IMR-90 (cell line): ENCODE measurements at regions not wholly inside any gene's neighbourhood (a gene's known extent, or its start where the extent isn't known, plus 50 kb on each side); places are given as distances from the start of the nearest gene placed in this dataset.

Experiments used
- ATAC-seq: fragments of 200-7000 bp; cut with Tn5 transposase; 2 replicates; pipeline ENCODE4 v1.9.1; 2020; ENCODE audit warnings: low read depth, mild to moderate bottlenecking, moderate library complexity
- BruUV-seq: library from RNA; stranded (reverse); fragments of 400-500 nt; replicated peaks from 2 replicates; lab custom pipeline; 2021; lab: Mats Ljungman, UMichigan
- CTCF ChIA-PET: fragments of 300-600 bp; formaldehyde crosslinking; extraction: SDS; loops from one replicate; lab custom pipeline; 2021; ENCODE audit warnings: antibody characterized with exemption; lab: Yijun Ruan, JAX
- POLR2A ChIA-PET: fragments of 300-600 bp; sonication (Branson Sonifier 250); formaldehyde crosslinking; loops from one replicate; lab custom pipeline; 2022; ENCODE audit warnings: antibody characterized with exemption; ENCODE audit not compliant: unreplicated experiment; lab: Charles Lee
- DNase-seq: peaks from one replicate; pipeline ENCODE4 v3.0.0; 2013
- H2AFZ ChIP-seq: replicated peaks from 2 replicates; pipeline ENCODE3; 2013; ENCODE audit warnings: low read length, mild to moderate bottlenecking; ENCODE audit not compliant: poor library complexity
- H2AK5ac ChIP-seq: 2 replicates; pipeline ENCODE4 v1.6.1; 2013; ENCODE audit warnings: low read depth, low read length, inconsistent platforms
- H2AK9ac ChIP-seq: replicated peaks from 2 replicates; pipeline ENCODE3; 2013; ENCODE audit warnings: mild to moderate bottlenecking, low read depth, low read length, moderate library complexity; ENCODE audit not compliant: poor library complexity
- H2BK120ac ChIP-seq: 2 replicates; pipeline ENCODE4 v1.6.1; 2013; ENCODE audit warnings: low read depth, low read length, inconsistent platforms
- H2BK15ac ChIP-seq: 3 replicates; pipeline ENCODE4 v1.6.1; 2013; ENCODE audit warnings: low read depth, low read length, inconsistent platforms
- H2BK20ac ChIP-seq: 2 replicates; pipeline ENCODE4 v1.6.1; 2013; ENCODE audit warnings: low read depth, mild to moderate bottlenecking, inconsistent platforms, low read length, moderate library complexity
- H2BK5ac ChIP-seq: 2 replicates; pipeline ENCODE4 v1.6.1; 2013; ENCODE audit warnings: mild to moderate bottlenecking, low read depth, low read length, inconsistent platforms; ENCODE audit not compliant: poor library complexity, severe bottlenecking
- H3K14ac ChIP-seq: replicated peaks from 2 replicates; pipeline ENCODE4 v1.6.1; 2013; ENCODE audit warnings: low read depth, low read length, inconsistent platforms
- H3K18ac ChIP-seq: 2 replicates; pipeline ENCODE4 v1.6.1; 2013; ENCODE audit warnings: low read depth, low read length, control low read depth
- H3K23ac ChIP-seq: 2 replicates; pipeline ENCODE4 v1.6.1; 2013; ENCODE audit warnings: low read depth, low read length, inconsistent platforms
- H3K27ac ChIP-seq: 2 replicates; pipeline ENCODE4 v1.5.1; 2013; ENCODE audit warnings: mild to moderate bottlenecking, control low read depth, low read length; ENCODE audit not compliant: insufficient read depth
- H3K27me3 ChIP-seq: 2 replicates; pipeline ENCODE4 v1.6.1; 2013; ENCODE audit warnings: low read length; ENCODE audit not compliant: control insufficient read depth, insufficient read depth
- H3K36me3 ChIP-seq: 2 replicates; pipeline ENCODE4 v1.6.1; 2013; ENCODE audit warnings: low read length, mixed read lengths; ENCODE audit not compliant: control insufficient read depth, insufficient read depth
- H3K4ac ChIP-seq: 2 replicates; pipeline ENCODE4 v1.6.1; 2013; ENCODE audit warnings: low read depth, low read length, inconsistent platforms
- H3K4me1 ChIP-seq: 2 replicates; pipeline ENCODE4 v1.6.1; 2013; ENCODE audit warnings: low read length, mixed read lengths; ENCODE audit not compliant: control insufficient read depth, insufficient read depth
- H3K4me2 ChIP-seq: 2 replicates; pipeline ENCODE4 v1.6.1; 2013; ENCODE audit warnings: low read depth, mild to moderate bottlenecking, control low read depth, low read length, moderate library complexity
- H3K4me3 ChIP-seq: 2 replicates; pipeline ENCODE4 v1.5.1; 2013; ENCODE audit warnings: low read depth, mild to moderate bottlenecking, control low read depth, low read length, moderate library complexity; ENCODE audit not compliant: insufficient read depth
- H3K56ac ChIP-seq: 2 replicates; pipeline ENCODE4 v1.6.1; 2013; ENCODE audit warnings: low read length, inconsistent platforms; ENCODE audit not compliant: insufficient read depth; ENCODE audit errors: extremely low read depth
- H3K79me1 ChIP-seq, 2 experiments: 2 replicates each; pipeline ENCODE4 v1.6.1; 2013; ENCODE audit warnings: low read length in 2 of 2, inconsistent platforms in 1 of 2, low read depth in 1 of 2
- H3K9ac ChIP-seq: 2 replicates; pipeline ENCODE4 v1.6.1; 2013; ENCODE audit warnings: low read depth, low read length, control low read depth
- H3K9me1 ChIP-seq: 2 replicates; pipeline ENCODE4 v1.6.1; 2013; ENCODE audit warnings: low read length, inconsistent platforms; ENCODE audit not compliant: insufficient read depth
- H3K9me3 ChIP-seq: 2 replicates; pipeline ENCODE4 v1.6.1; 2013; ENCODE audit warnings: low read length; ENCODE audit not compliant: control insufficient read depth, insufficient read depth
- H4K20me1 ChIP-seq: 2 replicates; pipeline ENCODE4 v1.6.1; 2013; ENCODE audit warnings: low read length, inconsistent platforms; ENCODE audit not compliant: insufficient read depth
- H4K5ac ChIP-seq: 2 replicates; pipeline ENCODE4 v1.6.1; 2013; ENCODE audit warnings: mild to moderate bottlenecking, low read depth, low read length, control low read depth
- H4K8ac ChIP-seq, 2 experiments: 2 replicates each; pipeline ENCODE4 v1.6.1; 2013; ENCODE audit warnings: low read depth in 2 of 2, low read length in 2 of 2, control low read depth in 1 of 2, inconsistent platforms in 1 of 2
- H4K91ac ChIP-seq: 2 replicates; pipeline ENCODE4 v1.6.1; 2013; ENCODE audit warnings: low read depth, low read length, inconsistent platforms; ENCODE audit not compliant: insufficient read depth
- BHLHE40 ChIP-seq: fragments of 150-350 bp; IDR thresholded peaks from 2 replicates; pipeline ENCODE4 v1.6.1; 2016; ENCODE audit warnings: mild to moderate bottlenecking, low read depth, low read length
- CTCF ChIP-seq: conservative IDR thresholded peaks from 2 replicates; pipeline ENCODE4 v1.5.1; 2012; ENCODE audit warnings: mild to moderate bottlenecking, low read depth, low read length, improper control_type of control experiment
- ELK1 ChIP-seq: fragments of 150-350 bp; IDR thresholded peaks from 2 replicates; pipeline ENCODE4 v1.6.1; 2016; ENCODE audit warnings: low read depth, mild to moderate bottlenecking, low read length, moderate library complexity, borderline replicate concordance
- MAFK ChIP-seq: IDR thresholded peaks from 2 replicates; pipeline ENCODE4 v1.6.1; 2012; ENCODE audit warnings: low read depth, low read length, improper control_type of control experiment
- MAZ ChIP-seq: IDR thresholded peaks from 2 replicates; pipeline ENCODE4 v1.6.1; 2012; ENCODE audit warnings: low read depth, mild to moderate bottlenecking, low read length, improper control_type of control experiment, moderate library complexity, borderline replicate concordance
- MXI1 ChIP-seq: IDR thresholded peaks from 2 replicates; pipeline ENCODE4 v1.6.1; 2012; ENCODE audit warnings: low read depth, mild to moderate bottlenecking, low read length, moderate library complexity, borderline replicate concordance
- SMC3 ChIP-seq: fragments of 150-350 bp; IDR thresholded peaks from 2 replicates; pipeline ENCODE4 v1.6.1; 2016; ENCODE audit warnings: low read depth, mild to moderate bottlenecking, antibody characterized with exemption, low read length, moderate library complexity
- USF2 ChIP-seq: fragments of 150-350 bp; IDR thresholded peaks from 2 replicates; pipeline ENCODE4 v1.6.1; 2017; ENCODE audit warnings: mild to moderate bottlenecking, antibody characterized with exemption, low read length, low read depth
- WGBS, 2 experiments: methylation state at CpG; one replicate each; pipeline versions ENCODE4 v1.1.5 to v1.1.7; 2013; ENCODE audit warnings: missing lambda C conversion rate in 2 of 2; ENCODE audit not compliant: insufficient read length in 1 of 2; ENCODE audit errors: extremely low coverage in 2 of 2; 5-methylcytosine and 5-hydroxymethylcytosine counted together
- dilution Hi-C: fragments of 300-500 bp; cut with HindIII; formaldehyde crosslinking; loops from one replicate; pipeline ENCODE4 v1.14.3; 2018; ENCODE audit warnings: low sequenced_read_pairs; ENCODE audit not compliant: unreplicated experiment
- in situ Hi-C: fragments of 300-500 bp; cut with MboI; formaldehyde crosslinking; loops from 3 replicates; pipeline ENCODE4 v1.14.3; 2019; ENCODE audit warnings: low sequenced_read_pairs, inconsistent platforms, mixed read lengths
- intact Hi-C: fragments of 100-400 bp; cut with micrococcal nuclease; formaldehyde crosslinking; loops from 2 replicates; pipeline ENCODE4 v1.10.0; 2022

GRCh38 chr6:81669445-81669844 lies 83.0 kb downstream of the TENT5A start:
- Histone ChIP-seq H2AK9ac (no peak overlapping the region), H2AFZ (no peak overlapping the region), H3K9me1 (no peaks in the 10 kb centered on the region), H3K14ac (no peak overlapping the region), H4K5ac (no peak overlapping the region), H4K8ac (no peak overlapping the region), H3K9me3 (no peaks in the 10 kb centered on the region), H2AK5ac (no peak overlapping the region), H3K4ac (no peak overlapping the region), H3K18ac (no peak overlapping the region), H3K27me3 (no peaks in the 10 kb centered on the region), H3K4me1 (no peaks in the 10 kb centered on the region), H3K27ac (no peak overlapping the region), H4K20me1 (no peaks in the 10 kb centered on the region), H3K56ac (no peak overlapping the region), H3K4me3 (no peak overlapping the region), H3K79me1 (no peaks in the 10 kb centered on the region), H4K91ac (no peak overlapping the region), H2BK120ac (no peak overlapping the region), H2BK20ac (no peak overlapping the region), H2BK15ac (no peak overlapping the region), H3K4me2 (no peak overlapping the region), H3K9ac (no peak overlapping the region), H3K23ac (no peak overlapping the region), H2BK5ac (no peak overlapping the region), H3K36me3 (no peaks in the 10 kb centered on the region)
- dilution Hi-C loops (no loop called here), in situ Hi-C loops (no loop called here), intact Hi-C loops (no loop called here)
- ATAC-seq, result no peak
- ChIA-PET CTCF (no interaction called here), POLR2A (no interaction called here)
- TF ChIP-seq SMC3 (no peak), CTCF (no peak), MAZ (no peak), USF2 (no peak), ELK1 (no peak), MXI1 (no peak), BHLHE40 (no peak), MAFK (no peak)
- WGBS, 2 experiments, result no CpG with 5 or more reads among the region's 2 CpGs
- no TSS peak for BruUV-seq
- no peak for DNase-seq
